ENCODE measurements at regions not wholly inside any gene's neighbourhood (a gene's known extent, or its start where the extent isn't known, plus 50 kb on each side); places are given as distances from the start of the nearest gene placed in this dataset.
"Not testable (repeated sequence)": the region's sequence is repeated elsewhere in the genome, so short reads cannot be mapped to it uniquely, and the experiment has no call there.

DNA sequence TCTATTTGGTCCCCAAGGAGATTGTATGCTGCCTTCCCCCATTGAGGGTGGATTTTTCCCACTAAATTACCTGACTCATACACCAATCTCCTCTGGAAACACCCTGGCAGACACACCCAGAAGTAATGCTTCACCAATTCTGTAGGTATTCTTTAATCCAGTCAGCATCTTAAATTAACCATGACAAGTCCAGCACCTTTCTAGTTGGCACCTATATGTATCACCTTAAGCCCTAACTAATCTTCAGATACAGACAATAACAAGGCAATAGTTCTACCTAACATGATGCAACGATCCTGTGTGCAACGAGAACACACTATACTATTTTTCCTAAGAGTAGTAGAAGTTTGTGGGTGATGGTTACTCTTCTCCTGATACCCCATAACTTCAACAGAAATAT lies 473.3 kb upstream of the NPAP1 start:
- H4K20me1 ChIP-seq (ENCODE audit: control insufficient read depth, extremely low read depth, insufficient read depth, low read length); H3K9me3 ChIP-seq (ENCODE audit: control insufficient read depth, insufficient read depth, low read depth, low read length); H3K9ac ChIP-seq (ENCODE audit: insufficient read depth, low read length); H3K79me2 ChIP-seq (ENCODE audit: control insufficient read depth, insufficient read depth, low read length); H3K4me2 ChIP-seq (ENCODE audit: extremely low read depth, insufficient read depth, low read length); H3K27ac ChIP-seq (ENCODE audit: insufficient read depth, low read length); H3K27me3 ChIP-seq (ENCODE audit: control insufficient read depth, insufficient read depth, low read length); H2AFZ ChIP-seq (ENCODE audit: low read length); H3K4me3 ChIP-seq (replicated peaks in 1 of 4; ENCODE audit: control extremely low read depth in 1 of 4, insufficient read depth in 1 of 4, low read depth in 3 of 4, low read length in 4 of 4); H3K36me3 ChIP-seq (ENCODE audit: control insufficient read depth, insufficient read depth, low read length); H3K4me1 ChIP-seq (ENCODE audit: control insufficient read depth, extremely low read depth, insufficient read depth, low read length); DNase-seq (ENCODE audit: low read depth in 2 of 2): not testable (repeated sequence)

DNA sequence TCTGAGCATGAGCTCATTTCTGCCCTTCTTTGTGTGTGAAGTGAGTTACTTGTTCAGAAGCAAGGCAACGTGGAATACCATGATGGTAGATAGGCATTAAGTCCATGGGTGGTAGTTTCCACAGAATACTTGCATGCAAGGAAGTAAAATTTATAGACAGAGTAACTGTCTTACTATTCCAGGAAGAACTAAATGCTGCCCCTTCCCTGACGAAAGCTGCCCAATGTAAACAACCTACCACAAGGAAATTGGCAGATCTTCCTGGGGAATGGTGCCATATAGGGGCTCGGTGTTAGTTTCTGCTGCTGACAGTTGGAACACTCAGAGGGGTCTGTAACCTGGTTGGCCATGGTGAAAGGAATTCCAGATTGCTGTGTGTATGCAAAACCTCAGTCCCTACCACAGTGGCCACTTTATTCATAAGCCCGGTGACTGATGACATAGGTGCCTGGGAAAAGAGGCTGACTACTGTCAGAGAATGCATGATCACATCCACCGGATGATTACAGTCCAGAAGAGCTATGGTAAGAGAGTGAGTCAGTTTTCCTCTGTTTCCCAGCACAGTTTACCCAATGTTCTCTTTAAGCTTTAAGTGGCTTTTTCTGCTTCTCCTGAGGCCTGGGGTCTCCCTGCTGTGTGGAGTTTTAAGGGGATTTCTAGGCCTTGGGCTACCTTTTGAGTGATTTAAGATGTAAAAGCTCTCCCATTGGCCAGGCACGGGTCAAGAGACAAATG lies 463.7 kb upstream of the NPAP1 start:
- not testable (repeated sequence) for H3K4me1 ChIP-seq (ENCODE audit: control insufficient read depth, extremely low read depth, insufficient read depth, low read length); H3K79me2 ChIP-seq (ENCODE audit: control insufficient read depth, insufficient read depth, low read length); H3K9ac ChIP-seq (ENCODE audit: insufficient read depth, low read length); H3K27me3 ChIP-seq (ENCODE audit: control insufficient read depth, insufficient read depth, low read length); H4K20me1 ChIP-seq (ENCODE audit: control insufficient read depth, extremely low read depth, insufficient read depth, low read length); H3K4me2 ChIP-seq (ENCODE audit: extremely low read depth, insufficient read depth, low read length); H2AFZ ChIP-seq (ENCODE audit: low read length); H3K36me3 ChIP-seq (ENCODE audit: control insufficient read depth, insufficient read depth, low read length); H3K27ac ChIP-seq (ENCODE audit: insufficient read depth, low read length); H3K4me3 ChIP-seq (replicated peaks in 1 of 4; ENCODE audit: control extremely low read depth in 1 of 4, insufficient read depth in 1 of 4, low read depth in 3 of 4, low read length in 4 of 4); H3K9me3 ChIP-seq (ENCODE audit: control insufficient read depth, insufficient read depth, low read depth, low read length)
- peak in 1 of 2 donors; percentile 24 for DNase-seq (ENCODE audit: low read depth in 2 of 2)

DNA sequence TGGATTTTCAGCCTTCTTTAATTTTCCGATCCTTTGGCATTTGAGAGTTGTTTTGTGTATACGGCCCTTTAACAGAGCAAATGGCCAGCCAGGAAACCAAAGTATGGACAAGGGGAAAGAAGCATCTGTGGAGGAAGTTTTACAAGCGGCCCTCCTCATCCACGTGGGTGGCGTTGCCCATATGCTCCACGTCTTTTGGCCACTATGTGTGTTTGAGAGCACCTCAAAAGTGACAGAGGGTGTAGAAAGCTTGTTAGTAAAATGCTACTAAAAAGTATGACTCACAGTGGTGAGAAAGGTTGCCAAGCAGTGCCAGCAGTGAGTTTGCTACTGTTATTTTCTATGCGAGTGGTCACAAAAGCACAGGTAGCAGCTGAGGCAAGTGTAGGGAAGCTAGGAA lies 451.8 kb upstream of the NPAP1 start:
- H3K4me1 ChIP-seq (ENCODE audit: control insufficient read depth, extremely low read depth, insufficient read depth, low read length), result no peaks in the 10 kb centered on the region
- DNase-seq (ENCODE audit: low read depth in 2 of 2), result no peak
- H3K27ac ChIP-seq (ENCODE audit: insufficient read depth, low read length), result no peak overlapping the region
- H3K79me2 ChIP-seq (ENCODE audit: control insufficient read depth, insufficient read depth, low read length), result no peaks in the 10 kb centered on the region
- no peak overlapping the region for H3K9ac ChIP-seq (ENCODE audit: insufficient read depth, low read length)
- no peaks in the 10 kb centered on the region for H3K36me3 ChIP-seq (ENCODE audit: control insufficient read depth, insufficient read depth, low read length)
- no peaks in the 10 kb centered on the region for H3K9me3 ChIP-seq (ENCODE audit: control insufficient read depth, insufficient read depth, low read depth, low read length)
- H2AFZ ChIP-seq (ENCODE audit: low read length), result no peak overlapping the region
- no peaks in the 10 kb centered on the region for H4K20me1 ChIP-seq (ENCODE audit: control insufficient read depth, extremely low read depth, insufficient read depth, low read length)
- no peak for TF ChIP-seq EZH2 (IDR thresholded peaks at IDR 0.05; ENCODE audit: low read length, missing control alignments)
- H3K4me2 ChIP-seq (ENCODE audit: extremely low read depth, insufficient read depth, low read length), result no peak overlapping the region
- H3K27me3 ChIP-seq (ENCODE audit: control insufficient read depth, insufficient read depth, low read length), result no peaks in the 10 kb centered on the region
- no peak overlapping the region for H3K4me3 ChIP-seq (replicated peaks in 1 of 4; ENCODE audit: control extremely low read depth in 1 of 4, insufficient read depth in 1 of 4, low read depth in 3 of 4, low read length in 4 of 4)

DNA sequence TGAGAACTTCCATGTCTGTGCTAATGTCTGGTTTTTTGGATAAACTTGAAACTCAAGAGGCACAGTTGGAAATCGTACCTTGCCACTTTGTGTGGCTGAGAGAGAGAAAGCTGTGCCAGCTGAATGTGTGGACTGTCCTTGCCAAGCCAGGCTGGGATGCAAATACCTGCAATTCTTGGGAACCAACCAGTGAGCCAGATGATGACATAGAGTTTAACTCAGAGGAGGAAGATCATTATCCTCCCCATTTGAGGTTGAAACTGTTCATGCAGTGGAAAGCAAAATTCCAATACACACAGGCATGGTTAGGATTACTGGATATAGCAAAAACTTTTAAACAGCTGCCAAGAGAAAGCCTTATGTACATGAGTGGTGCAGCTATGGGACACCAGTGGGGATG lies 451.4 kb upstream of the NPAP1 start:
- Histone ChIP-seq H3K4me2 (ENCODE audit: extremely low read depth, insufficient read depth, low read length) (no peak overlapping the region), H4K20me1 (ENCODE audit: control insufficient read depth, extremely low read depth, insufficient read depth, low read length) (no peaks in the 10 kb centered on the region), H3K27ac (ENCODE audit: insufficient read depth, low read length) (no peak overlapping the region), H3K4me1 (ENCODE audit: control insufficient read depth, extremely low read depth, insufficient read depth, low read length) (no peaks in the 10 kb centered on the region), H3K9me3 (ENCODE audit: control insufficient read depth, insufficient read depth, low read depth, low read length) (no peaks in the 10 kb centered on the region), H3K4me3 (replicated peaks in 1 of 4; ENCODE audit: control extremely low read depth in 1 of 4, insufficient read depth in 1 of 4, low read depth in 3 of 4, low read length in 4 of 4) (no peak overlapping the region), H3K79me2 (ENCODE audit: control insufficient read depth, insufficient read depth, low read length) (no peaks in the 10 kb centered on the region), H2AFZ (ENCODE audit: low read length) (no peak overlapping the region), H3K36me3 (ENCODE audit: control insufficient read depth, insufficient read depth, low read length) (no peaks in the 10 kb centered on the region), H3K27me3 (ENCODE audit: control insufficient read depth, insufficient read depth, low read length) (no peaks in the 10 kb centered on the region), H3K9ac (ENCODE audit: insufficient read depth, low read length) (no peak overlapping the region)
- TF ChIP-seq, protein P1, sequence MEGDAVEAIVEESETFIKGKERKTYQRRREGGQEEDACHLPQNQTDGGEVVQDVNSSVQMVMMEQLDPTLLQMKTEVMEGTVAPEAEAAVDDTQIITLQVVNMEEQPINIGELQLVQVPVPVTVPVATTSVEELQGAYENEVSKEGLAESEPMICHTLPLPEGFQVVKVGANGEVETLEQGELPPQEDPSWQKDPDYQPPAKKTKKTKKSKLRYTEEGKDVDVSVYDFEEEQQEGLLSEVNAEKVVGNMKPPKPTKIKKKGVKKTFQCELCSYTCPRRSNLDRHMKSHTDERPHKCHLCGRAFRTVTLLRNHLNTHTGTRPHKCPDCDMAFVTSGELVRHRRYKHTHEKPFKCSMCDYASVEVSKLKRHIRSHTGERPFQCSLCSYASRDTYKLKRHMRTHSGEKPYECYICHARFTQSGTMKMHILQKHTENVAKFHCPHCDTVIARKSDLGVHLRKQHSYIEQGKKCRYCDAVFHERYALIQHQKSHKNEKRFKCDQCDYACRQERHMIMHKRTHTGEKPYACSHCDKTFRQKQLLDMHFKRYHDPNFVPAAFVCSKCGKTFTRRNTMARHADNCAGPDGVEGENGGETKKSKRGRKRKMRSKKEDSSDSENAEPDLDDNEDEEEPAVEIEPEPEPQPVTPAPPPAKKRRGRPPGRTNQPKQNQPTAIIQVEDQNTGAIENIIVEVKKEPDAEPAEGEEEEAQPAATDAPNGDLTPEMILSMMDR (conservative IDR thresholded peaks at IDR 0.05 in 1 of 2, IDR thresholded peaks at IDR 0.05 in 1 of 2; ENCODE audit: low read depth in 1 of 2, low read length in 2 of 2), result no peak
- no peak for TF ChIP-seq EZH2 (IDR thresholded peaks at IDR 0.05; ENCODE audit: low read length, missing control alignments)
- no peak for DNase-seq (ENCODE audit: low read depth in 2 of 2)

DNA sequence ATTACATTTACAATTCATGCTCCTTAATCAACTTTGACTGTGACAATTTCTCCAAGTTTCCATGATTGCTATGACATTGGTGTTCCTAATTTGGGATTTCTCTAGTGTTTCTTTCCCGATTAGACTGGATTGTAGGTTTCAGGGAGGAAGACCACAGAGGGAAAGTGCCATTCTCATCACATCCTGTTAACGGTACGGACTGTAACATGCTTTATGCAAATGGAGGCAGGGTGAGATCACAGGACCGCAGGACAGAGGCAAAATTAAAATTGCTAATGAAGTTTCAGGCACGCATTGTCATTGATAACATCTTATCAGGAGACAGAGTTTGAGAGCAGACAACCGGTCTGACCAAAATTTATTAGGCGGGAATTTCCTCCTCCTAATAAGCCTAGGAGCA lies 446.7 kb upstream of the NPAP1 start:
- H3K9me3 ChIP-seq (ENCODE audit: control insufficient read depth, insufficient read depth, low read depth, low read length); DNase-seq (ENCODE audit: low read depth in 2 of 2); H2AFZ ChIP-seq (ENCODE audit: low read length); H3K79me2 ChIP-seq (ENCODE audit: control insufficient read depth, insufficient read depth, low read length); H3K4me2 ChIP-seq (ENCODE audit: extremely low read depth, insufficient read depth, low read length); H3K4me3 ChIP-seq (replicated peaks in 1 of 4; ENCODE audit: control extremely low read depth in 1 of 4, insufficient read depth in 1 of 4, low read depth in 3 of 4, low read length in 4 of 4); H3K27me3 ChIP-seq (ENCODE audit: control insufficient read depth, insufficient read depth, low read length); H3K4me1 ChIP-seq (ENCODE audit: control insufficient read depth, extremely low read depth, insufficient read depth, low read length); H3K9ac ChIP-seq (ENCODE audit: insufficient read depth, low read length); H3K27ac ChIP-seq (ENCODE audit: insufficient read depth, low read length); H4K20me1 ChIP-seq (ENCODE audit: control insufficient read depth, extremely low read depth, insufficient read depth, low read length); H3K36me3 ChIP-seq (ENCODE audit: control insufficient read depth, insufficient read depth, low read length): not testable (repeated sequence)

DNA sequence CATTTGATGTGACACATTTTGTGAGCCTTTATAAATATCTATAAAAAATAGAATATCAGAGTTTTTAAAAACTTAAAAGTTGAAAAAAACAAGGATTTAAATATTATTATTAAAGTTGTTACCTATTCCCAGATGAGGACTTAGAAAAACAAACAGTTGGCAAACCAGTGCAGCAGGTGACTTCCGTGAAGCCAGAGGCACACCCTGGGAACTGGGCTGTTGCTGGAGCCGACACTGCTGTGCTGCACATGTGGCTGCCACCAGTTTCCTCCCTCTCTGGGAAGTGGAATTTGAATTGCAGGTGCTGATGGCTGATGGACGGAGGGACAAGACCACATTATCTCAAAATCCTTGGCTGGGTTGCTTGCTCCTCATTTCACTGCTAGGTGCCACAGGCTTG lies 442.4 kb upstream of the NPAP1 start:
- not testable (repeated sequence) for H3K27ac ChIP-seq (ENCODE audit: insufficient read depth, low read length); H3K27me3 ChIP-seq (ENCODE audit: control insufficient read depth, insufficient read depth, low read length); H3K4me1 ChIP-seq (ENCODE audit: control insufficient read depth, extremely low read depth, insufficient read depth, low read length); H3K4me2 ChIP-seq (ENCODE audit: extremely low read depth, insufficient read depth, low read length); H3K36me3 ChIP-seq (ENCODE audit: control insufficient read depth, insufficient read depth, low read length); DNase-seq (ENCODE audit: low read depth in 2 of 2); H3K79me2 ChIP-seq (ENCODE audit: control insufficient read depth, insufficient read depth, low read length); H4K20me1 ChIP-seq (ENCODE audit: control insufficient read depth, extremely low read depth, insufficient read depth, low read length); H3K9me3 ChIP-seq (ENCODE audit: control insufficient read depth, insufficient read depth, low read depth, low read length); H2AFZ ChIP-seq (ENCODE audit: low read length); H3K9ac ChIP-seq (ENCODE audit: insufficient read depth, low read length); H3K4me3 ChIP-seq (replicated peaks in 1 of 4; ENCODE audit: control extremely low read depth in 1 of 4, insufficient read depth in 1 of 4, low read depth in 3 of 4, low read length in 4 of 4)

Data from fibroblast of lung (primary cell).